ENCODE measurements at regions not wholly inside any gene's neighbourhood (a gene's known extent, or its start where the extent isn't known, plus 50 kb on each side); places are given as distances from the start of the nearest gene placed in this dataset.
"Not testable (repeated sequence)": the region's sequence is repeated elsewhere in the genome, so short reads cannot be mapped to it uniquely, and the experiment has no call there.

- no peaks in the 10 kb centered on the region for H3K4me1 Mint-ChIP-seq
- no peaks in the 10 kb centered on the region for H3K36me3 Mint-ChIP-seq
- H3K9me3 Mint-ChIP-seq = peaks cover 0 to 4% (median 0%) of the 10 kb centered on the region in 3 donors
- H3K27ac Mint-ChIP-seq = no peak overlapping the region
- H3K27me3 Mint-ChIP-seq = no peaks in the 10 kb centered on the region
- H3K4me3 Mint-ChIP-seq = no peak overlapping the region
These were observed 207.5 kb downstream of the TINAG start for GRCh38 chr6:54515713-54516112.

- Mint-ChIP-seq H3K27me3 (no peaks in the 10 kb centered on the region), H3K27ac (no peak overlapping the region), H3K36me3 (no peaks in the 10 kb centered on the region), H3K4me1 (no peaks in the 10 kb centered on the region), H3K4me3 (no peak overlapping the region), H3K9me3 (peaks cover 0 to 10% (median 2%) of the 10 kb centered on the region in 3 donors)
These were observed 208.1 kb downstream of the TINAG start for GRCh38 chr6:54516321-54516720.

GRCh38 chr6:54519161-54519560, 210.9 kb downstream of the TINAG start:
- H3K27ac Mint-ChIP-seq = no peak overlapping the region
- H3K9me3 Mint-ChIP-seq = peaks cover 0 to 10% (median 2%) of the 10 kb centered on the region in 3 donors
- no peaks in the 10 kb centered on the region for H3K36me3 Mint-ChIP-seq
- H3K27me3 Mint-ChIP-seq = no peaks in the 10 kb centered on the region
- no peaks in the 10 kb centered on the region for H3K4me1 Mint-ChIP-seq
- H3K4me3 Mint-ChIP-seq = no peak overlapping the region

GRCh38 chr6:54525731-54526130, 217.5 kb downstream of the TINAG start:
- no peaks in the 10 kb centered on the region for H3K4me1 Mint-ChIP-seq
- H3K27me3 Mint-ChIP-seq = no peaks in the 10 kb centered on the region
- H3K27ac Mint-ChIP-seq = no peak overlapping the region
- peaks cover 2 to 8% (median 6%) of the 10 kb centered on the region in 3 donors for H3K9me3 Mint-ChIP-seq
- no peak overlapping the region for H3K4me3 Mint-ChIP-seq
- no peaks in the 10 kb centered on the region for H3K36me3 Mint-ChIP-seq

- no peaks in the 10 kb centered on the region for H3K4me1 Mint-ChIP-seq
- H3K4me3 Mint-ChIP-seq = no peak overlapping the region
These were observed 225.3 kb downstream of the TINAG start for GRCh38 chr6:54533567-54533966.

GRCh38 chr6:54535568-54535967, 227.3 kb downstream of the TINAG start:
- H3K36me3 Mint-ChIP-seq = no peaks in the 10 kb centered on the region
- no peaks in the 10 kb centered on the region for H3K27me3 Mint-ChIP-seq
- H3K9me3 Mint-ChIP-seq = peaks cover 0 to 8% (median 2%) of the 10 kb centered on the region in 3 donors
- H3K4me3 Mint-ChIP-seq = no peak overlapping the region
- no peak overlapping the region for H3K27ac Mint-ChIP-seq
- no peaks in the 10 kb centered on the region for H3K4me1 Mint-ChIP-seq

More at GRCh38 chr6:54533567-54533966, 225.3 kb downstream of the TINAG start:
- Mint-ChIP-seq H3K27ac (no peak overlapping the region), H3K27me3 (no peaks in the 10 kb centered on the region), H3K9me3 (peaks cover 2 to 8% (median 6%) of the 10 kb centered on the region in 3 donors), H3K36me3 (no peaks in the 10 kb centered on the region)

GRCh38 chr6:54541541-54541940, 233.3 kb downstream of the TINAG start:
- Mint-ChIP-seq H3K27ac (no peak overlapping the region), H3K9me3 (peaks cover 2 to 12% (median 2%) of the 10 kb centered on the region in 3 donors), H3K4me1 (no peaks in the 10 kb centered on the region), H3K27me3 (no peaks in the 10 kb centered on the region), H3K4me3 (no peak overlapping the region), H3K36me3 (no peaks in the 10 kb centered on the region)

- H3K9me3 Mint-ChIP-seq = peaks cover 3 to 5% (median 3%) of the 10 kb centered on the region in 3 donors
- H3K36me3 Mint-ChIP-seq = no peaks in the 10 kb centered on the region
- no peak overlapping the region for H3K4me3 Mint-ChIP-seq
- no peaks in the 10 kb centered on the region for H3K27me3 Mint-ChIP-seq
- no peaks in the 10 kb centered on the region for H3K4me1 Mint-ChIP-seq
- H3K27ac Mint-ChIP-seq = no peak overlapping the region
These were observed 250.9 kb downstream of the TINAG start for GRCh38 chr6:54559136-54559535.

- not testable (repeated sequence) for H3K27me3 Mint-ChIP-seq, H3K27ac Mint-ChIP-seq, H3K36me3 Mint-ChIP-seq, H3K4me3 Mint-ChIP-seq, H3K9me3 Mint-ChIP-seq, H3K4me1 Mint-ChIP-seq
These were observed 255.9 kb downstream of the TINAG start for GRCh38 chr6:54564188-54564587.

GRCh38 chr6:54574671-54575070, 266.4 kb downstream of the TINAG start:
- Mint-ChIP-seq H3K36me3 (no peaks in the 10 kb centered on the region), H3K27ac (no peak overlapping the region), H3K4me1 (no peaks in the 10 kb centered on the region), H3K9me3 (peaks cover 0 to 4% (median 0%) of the 10 kb centered on the region in 3 donors), H3K4me3 (no peak overlapping the region), H3K27me3 (no peaks in the 10 kb centered on the region)

GRCh38 chr6:54578261-54578660, 268.3 kb upstream of the FAM83B start:
- H3K4me1 Mint-ChIP-seq = no peaks in the 10 kb centered on the region
- no peaks in the 10 kb centered on the region for H3K27me3 Mint-ChIP-seq
- no peak overlapping the region for H3K4me3 Mint-ChIP-seq
- H3K36me3 Mint-ChIP-seq = no peaks in the 10 kb centered on the region
- no peak overlapping the region for H3K27ac Mint-ChIP-seq
- H3K9me3 Mint-ChIP-seq = peaks cover 3 to 7% (median 4%) of the 10 kb centered on the region in 3 donors

- Mint-ChIP-seq H3K27me3 (no peaks in the 10 kb centered on the region), H3K27ac (no peak overlapping the region), H3K9me3 (peaks cover 3 to 8% (median 4%) of the 10 kb centered on the region in 3 donors), H3K4me3 (no peak overlapping the region), H3K36me3 (no peaks in the 10 kb centered on the region), H3K4me1 (peaks cover 0 to 1% (median 0%) of the 10 kb centered on the region in 3 donors)
These were observed 267.6 kb upstream of the FAM83B start for GRCh38 chr6:54579011-54579410.

GRCh38 chr6:54586251-54586650, 260.3 kb upstream of the FAM83B start:
- H3K4me3 Mint-ChIP-seq = no peak overlapping the region
- H3K36me3 Mint-ChIP-seq = no peaks in the 10 kb centered on the region
- H3K27me3 Mint-ChIP-seq = no peaks in the 10 kb centered on the region
- H3K9me3 Mint-ChIP-seq = peaks cover 3 to 8% (median 3%) of the 10 kb centered on the region in 3 donors
- H3K27ac Mint-ChIP-seq = no peak overlapping the region
- peaks cover 0 to 1% (median 0%) of the 10 kb centered on the region in 3 donors for H3K4me1 Mint-ChIP-seq

GRCh38 chr6:54587277-54587676, 259.3 kb upstream of the FAM83B start:
- H3K4me3 Mint-ChIP-seq = no peak overlapping the region
- H3K9me3 Mint-ChIP-seq = peaks cover 2 to 7% (median 3%) of the 10 kb centered on the region in 3 donors
- no peaks in the 10 kb centered on the region for H3K36me3 Mint-ChIP-seq
- H3K27me3 Mint-ChIP-seq = no peaks in the 10 kb centered on the region
- H3K27ac Mint-ChIP-seq = no peak overlapping the region
- H3K4me1 Mint-ChIP-seq = peaks cover 0 to 1% (median 0%) of the 10 kb centered on the region in 3 donors

- no peaks in the 10 kb centered on the region for H3K27me3 Mint-ChIP-seq
- H3K4me3 Mint-ChIP-seq = no peak overlapping the region
- H3K4me1 Mint-ChIP-seq = peaks cover 0 to 1% (median 0%) of the 10 kb centered on the region in 3 donors
- H3K36me3 Mint-ChIP-seq = no peaks in the 10 kb centered on the region
- no peak overlapping the region for H3K27ac Mint-ChIP-seq
- H3K9me3 Mint-ChIP-seq = peaks cover 0 to 3% (median 1%) of the 10 kb centered on the region in 3 donors
These were observed 258.4 kb upstream of the FAM83B start for GRCh38 chr6:54588176-54588575.

- Mint-ChIP-seq H3K9me3 (peaks cover 0 to 3% (median 0%) of the 10 kb centered on the region in 3 donors), H3K4me3 (no peak overlapping the region), H3K27ac (no peak overlapping the region), H3K4me1 (no peaks in the 10 kb centered on the region), H3K27me3 (no peaks in the 10 kb centered on the region), H3K36me3 (peaks cover 1% of the 10 kb centered on the region)
These were observed 250.7 kb upstream of the FAM83B start for GRCh38 chr6:54595844-54596243.
